ENCODE measurements at regions not wholly inside any gene's neighbourhood (a gene's known extent, or its start where the extent isn't known, plus 50 kb on each side); places are given as distances from the start of the nearest gene placed in this dataset.

DNA sequence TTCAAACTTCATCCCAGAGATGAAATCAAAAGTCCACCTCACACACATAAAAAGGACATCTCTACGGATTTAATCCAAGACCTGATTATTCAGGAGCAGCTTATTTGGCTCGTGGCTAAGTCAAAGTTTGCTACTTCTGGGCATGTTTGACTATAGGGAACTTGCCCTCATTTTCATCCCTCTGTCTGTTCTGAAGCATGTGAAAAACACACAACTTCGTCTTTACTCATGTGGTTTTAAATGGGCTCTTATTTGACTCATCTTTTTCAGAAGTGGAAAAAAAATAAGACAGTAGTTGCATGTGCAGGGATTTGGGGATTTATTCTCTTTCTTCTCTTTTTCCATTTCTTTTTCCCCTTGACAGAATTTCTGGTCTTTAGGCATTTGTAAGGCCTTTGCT is 295.9 kb downstream of the TFEC start:
- TF ChIP-seq, protein P1, sequence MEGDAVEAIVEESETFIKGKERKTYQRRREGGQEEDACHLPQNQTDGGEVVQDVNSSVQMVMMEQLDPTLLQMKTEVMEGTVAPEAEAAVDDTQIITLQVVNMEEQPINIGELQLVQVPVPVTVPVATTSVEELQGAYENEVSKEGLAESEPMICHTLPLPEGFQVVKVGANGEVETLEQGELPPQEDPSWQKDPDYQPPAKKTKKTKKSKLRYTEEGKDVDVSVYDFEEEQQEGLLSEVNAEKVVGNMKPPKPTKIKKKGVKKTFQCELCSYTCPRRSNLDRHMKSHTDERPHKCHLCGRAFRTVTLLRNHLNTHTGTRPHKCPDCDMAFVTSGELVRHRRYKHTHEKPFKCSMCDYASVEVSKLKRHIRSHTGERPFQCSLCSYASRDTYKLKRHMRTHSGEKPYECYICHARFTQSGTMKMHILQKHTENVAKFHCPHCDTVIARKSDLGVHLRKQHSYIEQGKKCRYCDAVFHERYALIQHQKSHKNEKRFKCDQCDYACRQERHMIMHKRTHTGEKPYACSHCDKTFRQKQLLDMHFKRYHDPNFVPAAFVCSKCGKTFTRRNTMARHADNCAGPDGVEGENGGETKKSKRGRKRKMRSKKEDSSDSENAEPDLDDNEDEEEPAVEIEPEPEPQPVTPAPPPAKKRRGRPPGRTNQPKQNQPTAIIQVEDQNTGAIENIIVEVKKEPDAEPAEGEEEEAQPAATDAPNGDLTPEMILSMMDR (conservative IDR thresholded peaks at IDR 0.05; ENCODE audit: low read depth, low read length), result no peak
- H3K4me3 ChIP-seq (ENCODE audit: low read length), result no peak overlapping the region
- no peak for DNase-seq (ENCODE audit: low read depth)

DNA sequence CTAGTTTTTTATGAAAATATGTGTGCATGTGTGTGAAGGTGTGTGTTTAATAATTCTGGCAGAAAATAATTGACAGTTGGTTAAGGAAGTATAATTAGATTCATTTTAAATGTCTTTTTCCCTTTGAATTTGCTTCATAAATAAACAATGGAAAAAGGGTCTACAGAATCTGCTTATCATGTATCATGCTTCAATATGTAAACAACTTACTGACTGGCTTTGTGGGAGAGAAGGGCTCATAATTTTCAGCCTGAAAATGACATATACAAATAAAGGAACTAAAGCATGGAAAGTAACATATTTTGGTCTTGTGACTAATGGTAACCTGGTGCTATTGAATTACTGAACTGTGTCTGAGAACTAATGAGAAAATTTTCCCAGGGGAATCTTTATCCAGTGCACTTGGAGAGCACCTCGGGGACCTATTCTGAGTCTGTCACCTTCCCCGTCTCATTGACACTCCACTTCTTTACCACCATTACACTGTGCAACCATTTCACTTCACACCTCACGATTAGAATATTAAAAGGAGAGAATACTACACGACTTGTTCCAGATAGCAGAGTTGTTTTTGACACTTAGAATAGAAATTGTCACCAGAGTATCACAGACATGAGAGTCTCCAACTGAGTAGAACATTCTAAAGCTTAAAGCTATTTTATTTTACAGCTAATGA is 298.6 kb downstream of the TFEC start:
- no peak overlapping the region for H3K4me3 ChIP-seq (ENCODE audit: low read length)
- no peak for DNase-seq (ENCODE audit: low read depth)
- TF ChIP-seq, protein P1 (conservative IDR thresholded peaks at IDR 0.05; ENCODE audit: low read depth, low read length), result no peak

DNA sequence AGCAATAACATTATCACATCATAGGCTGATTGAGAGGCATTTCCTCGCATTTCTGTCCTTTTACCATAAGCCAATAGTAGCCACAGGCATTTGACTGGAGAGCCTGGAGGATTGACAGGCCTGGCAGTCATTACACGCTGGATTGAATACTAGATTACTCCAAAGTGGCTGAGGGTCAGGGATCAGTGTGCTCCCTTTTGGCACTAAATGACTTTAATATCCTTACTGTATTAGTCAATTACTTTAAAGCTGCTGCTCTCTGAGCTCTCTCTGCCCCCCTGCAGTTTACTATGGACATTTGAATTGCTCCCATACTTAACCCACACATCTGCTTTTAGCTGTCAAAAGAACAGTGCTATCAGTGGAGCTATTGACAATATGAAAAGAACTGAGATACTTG is 302.0 kb downstream of the TFEC start:
- no peak overlapping the region for H3K4me3 ChIP-seq (ENCODE audit: low read length)
- TF ChIP-seq, protein P1 (conservative IDR thresholded peaks at IDR 0.05; ENCODE audit: low read depth, low read length), result no peak
- no peak for DNase-seq (ENCODE audit: low read depth)

DNA sequence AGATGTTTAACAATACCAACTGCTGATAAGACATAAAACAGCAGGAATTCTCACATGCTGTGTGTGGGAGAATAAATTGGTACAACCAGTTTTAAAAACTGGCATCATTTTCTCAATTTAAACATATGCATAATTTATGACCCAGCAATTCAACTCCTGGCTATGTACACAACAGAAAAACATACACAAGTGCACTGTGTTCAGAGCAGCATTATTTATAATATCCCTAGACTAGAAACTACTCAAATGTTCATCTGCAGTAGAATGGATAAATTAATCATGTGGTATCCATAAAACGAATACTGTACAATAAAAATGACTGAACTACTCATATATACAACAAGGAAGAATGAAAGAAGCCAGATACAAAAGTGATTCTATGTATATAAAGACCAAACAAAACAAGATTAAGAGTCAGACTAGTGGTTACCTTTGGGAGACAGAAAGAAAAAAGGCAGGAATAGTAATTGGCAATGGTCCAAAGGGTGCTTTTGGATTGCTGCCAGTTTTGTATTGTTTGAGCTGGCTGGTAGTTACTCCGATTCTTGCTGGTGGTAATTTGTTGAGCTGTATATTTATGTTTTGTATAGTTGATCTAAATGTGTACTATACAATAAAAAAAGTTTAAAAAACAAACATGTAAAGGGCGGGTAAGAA is 306.0 kb downstream of the TFEC start:
- peak; percentile 21 for DNase-seq (ENCODE audit: low read depth)
- H3K4me3 ChIP-seq (ENCODE audit: low read length), result no peak overlapping the region
- TF ChIP-seq, protein P1 (conservative IDR thresholded peaks at IDR 0.05; ENCODE audit: low read depth, low read length), result no peak

DNA sequence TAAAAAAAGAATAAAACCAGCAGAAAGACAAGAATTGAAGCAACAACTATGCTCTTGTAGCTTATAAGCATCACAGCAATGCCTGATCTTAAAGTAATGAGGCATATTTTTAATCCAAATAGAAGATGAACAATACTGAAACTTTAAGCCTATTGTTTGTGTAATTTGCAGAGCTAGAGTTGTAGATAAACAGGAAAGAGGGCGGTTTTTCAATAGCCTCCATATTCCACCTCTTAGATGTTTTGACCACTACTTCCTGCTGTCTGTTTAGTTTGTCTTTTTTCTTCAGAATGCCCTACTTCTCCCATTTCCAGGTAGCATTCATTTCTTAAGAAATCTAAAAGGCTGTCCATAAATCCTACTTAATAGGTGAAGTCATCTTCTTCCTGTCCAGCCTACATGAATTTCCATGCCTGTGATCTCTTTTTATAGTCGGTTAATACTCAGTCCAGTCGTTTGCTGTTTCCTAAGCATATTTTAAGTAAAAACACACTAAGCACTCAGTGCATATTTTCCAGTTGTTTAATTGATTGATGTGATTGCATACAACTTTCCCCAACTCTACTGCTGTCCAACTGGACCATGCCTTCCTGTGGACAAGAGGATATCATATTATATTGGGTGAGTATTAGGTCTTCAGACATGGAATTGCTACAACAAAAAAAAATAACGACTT is 308.1 kb downstream of the TFEC start:
- H3K4me3 ChIP-seq (ENCODE audit: low read length), result no peak overlapping the region
- DNase-seq (ENCODE audit: low read depth), result no peak
- TF ChIP-seq, protein P1 (conservative IDR thresholded peaks at IDR 0.05; ENCODE audit: low read depth, low read length), result no peak

DNA sequence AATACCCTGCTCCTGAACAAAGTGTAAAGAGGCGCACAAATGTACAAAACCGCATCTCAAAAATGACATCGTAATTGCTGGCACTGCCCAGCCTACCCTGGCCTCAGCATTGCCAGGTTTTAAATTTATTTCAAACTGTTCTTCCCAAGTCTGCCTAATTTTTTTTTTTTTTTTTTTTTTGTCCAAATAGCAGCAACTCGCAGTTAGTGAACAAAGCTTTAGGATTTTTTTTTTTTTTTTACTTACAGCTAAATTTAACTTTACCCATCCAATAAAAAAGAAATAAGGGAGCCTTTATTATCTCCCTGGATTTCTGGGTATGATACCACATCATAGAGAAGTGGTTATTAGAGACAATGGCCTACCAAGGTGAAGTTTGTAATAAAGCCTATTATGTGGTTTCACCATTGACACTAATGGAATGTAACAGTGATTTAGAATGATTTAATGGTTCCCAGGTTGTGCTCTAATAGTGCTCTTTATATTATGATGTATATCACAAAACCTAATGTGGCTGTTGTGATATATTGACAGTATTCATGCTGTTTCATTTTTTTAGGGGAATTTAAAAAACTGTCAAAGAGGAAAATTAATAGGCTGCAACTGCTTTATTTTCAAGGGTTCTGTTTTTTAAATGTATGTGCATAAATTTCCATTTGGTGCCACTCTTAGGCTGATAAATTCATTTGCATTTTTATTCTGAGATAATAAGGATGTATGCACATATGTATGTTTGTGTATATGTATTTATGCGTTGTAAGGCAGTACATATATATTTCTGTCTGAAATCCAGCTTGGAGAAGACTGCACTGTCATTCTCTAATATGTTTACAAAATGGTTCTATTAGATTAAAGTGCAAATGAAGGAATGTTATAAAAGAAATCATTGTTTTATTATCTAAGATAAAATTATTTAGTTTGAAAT is 309.0 kb downstream of the TFEC start:
- no peak for DNase-seq (ENCODE audit: low read depth)
- TF ChIP-seq, protein P1 (conservative IDR thresholded peaks at IDR 0.05; ENCODE audit: low read depth, low read length), result no peak
- H3K4me3 ChIP-seq (ENCODE audit: low read length), result no peak overlapping the region
